ENCODE measurements at regions not wholly inside any gene's neighbourhood (a gene's known extent, or its start where the extent isn't known, plus 50 kb on each side); places are given as distances from the start of the nearest gene placed in this dataset.

DNA sequence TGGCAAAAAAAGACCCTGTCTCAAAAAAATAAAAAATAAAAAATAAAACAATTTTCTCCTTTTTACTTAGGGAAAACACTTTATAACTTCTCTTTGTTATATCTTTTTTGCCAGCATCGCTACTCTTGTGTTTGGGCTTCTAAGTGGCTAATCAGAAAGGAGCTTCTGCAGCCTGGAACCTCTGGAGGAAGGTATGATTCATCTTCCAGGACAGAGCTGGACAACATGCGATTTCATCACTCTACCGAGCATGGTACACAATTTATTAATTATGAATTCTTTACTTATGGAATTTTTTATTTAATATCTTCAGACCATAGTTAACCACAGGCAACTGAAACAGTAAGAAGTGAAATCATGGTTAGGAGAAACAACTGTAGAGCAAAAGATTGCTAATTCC lies 1254.3 kb upstream of the AGA start:
- no peak for TF ChIP-seq CTCF (IDR thresholded peaks at IDR 0.05; ENCODE audit: control extremely low read depth, extremely low read depth)
- 86 to 95% methylated on average over 3 of the region's 3 CpGs for WGBS, 2 donors
- H3K27ac ChIP-seq (ENCODE audit: low read depth in 1 of 2, low read length in 1 of 2) = no peak overlapping the region
- no peaks in the 10 kb centered on the region for H3K36me3 ChIP-seq (ENCODE audit: control insufficient read depth in 4 of 4, insufficient read depth in 4 of 4, low read length in 4 of 4)
- ATAC-seq (ENCODE audit: insufficient read depth, low FRiP score) = no peak
- H3K9me3 ChIP-seq (ENCODE audit: control insufficient read depth in 4 of 4, insufficient read depth in 3 of 4, low read length in 3 of 4) = no peaks in the 10 kb centered on the region
- no peak overlapping the region for H3K4me3 ChIP-seq
- H3K4me1 ChIP-seq (ENCODE audit: control insufficient read depth in 5 of 5, insufficient read depth in 5 of 5, low read length in 5 of 5) = peaks cover 0 to 6% (median 0%) of the 10 kb centered on the region in 5 donors
- H3K9ac ChIP-seq (ENCODE audit: insufficient read depth in 1 of 2, low read length in 2 of 2) = no peak overlapping the region
- no peaks in the 10 kb centered on the region for H3K27me3 ChIP-seq (ENCODE audit: control insufficient read depth in 3 of 3, insufficient read depth in 3 of 3, low read length in 2 of 3)
- DNase-seq = no peak

GRCh38 chr4:178712486-178712885 lies 1270.2 kb upstream of the AGA start:
- no peaks in the 10 kb centered on the region for H3K4me1 ChIP-seq (ENCODE audit: control insufficient read depth in 5 of 5, insufficient read depth in 5 of 5, low read length in 5 of 5)
- H3K27me3 ChIP-seq (ENCODE audit: control insufficient read depth in 3 of 3, insufficient read depth in 3 of 3, low read length in 2 of 3) = no peaks in the 10 kb centered on the region
- TF ChIP-seq CTCF (IDR thresholded peaks at IDR 0.05; ENCODE audit: control extremely low read depth, extremely low read depth) = no peak
- H3K9ac ChIP-seq (ENCODE audit: insufficient read depth in 1 of 2, low read length in 2 of 2) = no peak overlapping the region
- ATAC-seq (ENCODE audit: insufficient read depth, low FRiP score) (no peak), DNase-seq (no peak)
- H3K4me3 ChIP-seq = no peak overlapping the region
- WGBS, 2 donors = 81 to 83% methylated on average over 1 of the region's 1 CpG
- H3K36me3 ChIP-seq (ENCODE audit: control insufficient read depth in 4 of 4, insufficient read depth in 4 of 4, low read length in 4 of 4) = no peaks in the 10 kb centered on the region
- H3K27ac ChIP-seq (ENCODE audit: low read depth in 1 of 2, low read length in 1 of 2) = no peak overlapping the region
- peaks cover 0 to 4% (median 1%) of the 10 kb centered on the region in 4 donors for H3K9me3 ChIP-seq (ENCODE audit: control insufficient read depth in 4 of 4, insufficient read depth in 3 of 4, low read length in 3 of 4)

- H3K4me3 ChIP-seq = no peak overlapping the region
- no peaks in the 10 kb centered on the region for H3K4me1 ChIP-seq (ENCODE audit: control insufficient read depth in 5 of 5, insufficient read depth in 5 of 5, low read length in 5 of 5)
- ATAC-seq (ENCODE audit: insufficient read depth, low FRiP score) (no peak), DNase-seq (no peak)
- peaks cover 0 to 2% (median 0%) of the 10 kb centered on the region in 4 donors for H3K9me3 ChIP-seq (ENCODE audit: control insufficient read depth in 4 of 4, insufficient read depth in 3 of 4, low read length in 3 of 4)
- H3K27ac ChIP-seq (ENCODE audit: low read depth in 1 of 2, low read length in 1 of 2) = no peak overlapping the region
- no peak for TF ChIP-seq CTCF (IDR thresholded peaks at IDR 0.05; ENCODE audit: control extremely low read depth, extremely low read depth)
- H3K9ac ChIP-seq (ENCODE audit: insufficient read depth in 1 of 2, low read length in 2 of 2) = no peak overlapping the region
- H3K27me3 ChIP-seq (ENCODE audit: control insufficient read depth in 3 of 3, insufficient read depth in 3 of 3, low read length in 2 of 3) = no peaks in the 10 kb centered on the region
- 84 to 89% methylated on average over 4 of the region's 4 CpGs for WGBS, 2 donors
- H3K36me3 ChIP-seq (ENCODE audit: control insufficient read depth in 4 of 4, insufficient read depth in 4 of 4, low read length in 4 of 4) = no peaks in the 10 kb centered on the region
These were observed 1295.8 kb upstream of the AGA start for GRCh38 chr4:178738026-178738425.

- DNase-seq (no peak), ATAC-seq (ENCODE audit: insufficient read depth, low FRiP score) (no peak)
- Histone ChIP-seq H3K27ac (ENCODE audit: low read depth in 1 of 2, low read length in 1 of 2) (no peak overlapping the region), H3K36me3 (ENCODE audit: control insufficient read depth in 4 of 4, insufficient read depth in 4 of 4, low read length in 4 of 4) (no peaks in the 10 kb centered on the region), H3K27me3 (ENCODE audit: control insufficient read depth in 3 of 3, insufficient read depth in 3 of 3, low read length in 2 of 3) (no peaks in the 10 kb centered on the region), H3K4me1 (ENCODE audit: control insufficient read depth in 5 of 5, insufficient read depth in 5 of 5, low read length in 5 of 5) (no peaks in the 10 kb centered on the region), H3K4me3 (no peak overlapping the region), H3K9ac (ENCODE audit: insufficient read depth in 1 of 2, low read length in 2 of 2) (no peak overlapping the region), H3K9me3 (ENCODE audit: control insufficient read depth in 4 of 4, insufficient read depth in 3 of 4, low read length in 3 of 4) (peaks cover 0 to 2% (median 0%) of the 10 kb centered on the region in 4 donors)
- WGBS, 2 donors = 90 to 97% methylated on average over 1 of the region's 1 CpG
- no peak for TF ChIP-seq CTCF (IDR thresholded peaks at IDR 0.05; ENCODE audit: control extremely low read depth, extremely low read depth)
These were observed 1303.0 kb upstream of the AGA start for GRCh38 chr4:178745203-178745602.
